ENCODE measurements at regions not wholly inside any gene's neighbourhood (a gene's known extent, or its start where the extent isn't known, plus 50 kb on each side); places are given as distances from the start of the nearest gene placed in this dataset.

GRCh38 chr13:31978021-31978420 is 53.6 kb upstream of the FRY start:
- Histone ChIP-seq H3K9ac (ENCODE audit: extremely low read depth, insufficient read length, low read length) (no peak overlapping the region), H3K23me2 (ENCODE audit: insufficient read length, low read depth, low read length, poor library complexity, severe bottlenecking) (no peaks in the 10 kb centered on the region), H3K9me3 (ENCODE audit: control insufficient read depth, low read depth, low read length) (no peaks in the 10 kb centered on the region), H3K4me1 (ENCODE audit: insufficient read depth, low read length) (no peaks in the 10 kb centered on the region), H2BK15ac (ENCODE audit: low read depth, low read length) (no peak overlapping the region), H3K79me2 (ENCODE audit: insufficient read depth, low read length) (no peaks in the 10 kb centered on the region), H3K4ac (ENCODE audit: low read depth, low read length) (no peak overlapping the region), H3K27ac (ENCODE audit: insufficient read length, low read depth, low read length) (no peak overlapping the region), H2AFZ (ENCODE audit: low read length) (no peak overlapping the region), H2BK12ac (ENCODE audit: insufficient read length, low read depth, low read length) (no peak overlapping the region), H3K27me3 (ENCODE audit: insufficient read depth, low read length) (no peaks in the 10 kb centered on the region), H3K14ac (ENCODE audit: insufficient read depth, low read length) (no peak overlapping the region), H4K20me1 (ENCODE audit: control insufficient read depth, insufficient read depth, insufficient read length) (no peaks in the 10 kb centered on the region), H4K8ac (replicated peaks; ENCODE audit: insufficient read length, low read depth, low read length) (no peak overlapping the region), H2BK5ac (ENCODE audit: insufficient read length, low read length) (no peak overlapping the region), H4K91ac (ENCODE audit: insufficient read length, low read depth, low read length) (no peak overlapping the region), H3T11ph (ENCODE audit: low read length) (no peak overlapping the region), H3K56ac (ENCODE audit: insufficient read length, low read depth, low read length) (no peak overlapping the region), H3K79me1 (ENCODE audit: insufficient read depth, low read depth, low read length, poor library complexity, severe bottlenecking) (no peaks in the 10 kb centered on the region), H3K23ac (ENCODE audit: insufficient read length, low read depth, low read length) (no peak overlapping the region), H4K5ac (ENCODE audit: insufficient read length, low read depth, low read length) (no peak overlapping the region), H2BK120ac (ENCODE audit: low read depth, low read length, poor library complexity, severe bottlenecking) (no peak overlapping the region), H3K18ac (ENCODE audit: insufficient read length, low read depth, low read length) (no peak overlapping the region), H2AK5ac (ENCODE audit: insufficient read length, low read length) (no peak overlapping the region), H3K4me2 (ENCODE audit: insufficient read depth, insufficient read length, low read length) (no peak overlapping the region), H2BK20ac (ENCODE audit: low read depth, low read length, poor library complexity, severe bottlenecking) (no peak overlapping the region)
- no peaks in the 10 kb centered on the region; a peak in 1 of 7 replicates for H3K36me3 Mint-ChIP-seq (ENCODE audit: insufficient read depth in 1 of 3, low read depth in 3 of 3)
- TF ChIP-seq, protein P1, sequence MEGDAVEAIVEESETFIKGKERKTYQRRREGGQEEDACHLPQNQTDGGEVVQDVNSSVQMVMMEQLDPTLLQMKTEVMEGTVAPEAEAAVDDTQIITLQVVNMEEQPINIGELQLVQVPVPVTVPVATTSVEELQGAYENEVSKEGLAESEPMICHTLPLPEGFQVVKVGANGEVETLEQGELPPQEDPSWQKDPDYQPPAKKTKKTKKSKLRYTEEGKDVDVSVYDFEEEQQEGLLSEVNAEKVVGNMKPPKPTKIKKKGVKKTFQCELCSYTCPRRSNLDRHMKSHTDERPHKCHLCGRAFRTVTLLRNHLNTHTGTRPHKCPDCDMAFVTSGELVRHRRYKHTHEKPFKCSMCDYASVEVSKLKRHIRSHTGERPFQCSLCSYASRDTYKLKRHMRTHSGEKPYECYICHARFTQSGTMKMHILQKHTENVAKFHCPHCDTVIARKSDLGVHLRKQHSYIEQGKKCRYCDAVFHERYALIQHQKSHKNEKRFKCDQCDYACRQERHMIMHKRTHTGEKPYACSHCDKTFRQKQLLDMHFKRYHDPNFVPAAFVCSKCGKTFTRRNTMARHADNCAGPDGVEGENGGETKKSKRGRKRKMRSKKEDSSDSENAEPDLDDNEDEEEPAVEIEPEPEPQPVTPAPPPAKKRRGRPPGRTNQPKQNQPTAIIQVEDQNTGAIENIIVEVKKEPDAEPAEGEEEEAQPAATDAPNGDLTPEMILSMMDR (conservative IDR thresholded peaks at IDR 0.05) = no peak
- H3K4me3 Mint-ChIP-seq = no peak overlapping the region
- H3K9me3 Mint-ChIP-seq = no peaks in the 10 kb centered on the region; a peak in 1 of 5 replicates
- no peak overlapping the region for H3K27ac Mint-ChIP-seq
- H3K27me3 Mint-ChIP-seq (ENCODE audit: low read depth) = no peaks in the 10 kb centered on the region
- DNase-seq = no peak
- WGBS (ENCODE audit: extremely low coverage, insufficient read length, low lambda C conversion rate) = no CpG with 5 or more reads among the region's 3 CpGs
- peaks cover 5% of the 10 kb centered on the region in 2 experiments for H3K4me1 Mint-ChIP-seq
